ENCODE measurements at regions not wholly inside any gene's neighbourhood (a gene's known extent, or its start where the extent isn't known, plus 50 kb on each side); places are given as distances from the start of the nearest gene placed in this dataset.

DNA sequence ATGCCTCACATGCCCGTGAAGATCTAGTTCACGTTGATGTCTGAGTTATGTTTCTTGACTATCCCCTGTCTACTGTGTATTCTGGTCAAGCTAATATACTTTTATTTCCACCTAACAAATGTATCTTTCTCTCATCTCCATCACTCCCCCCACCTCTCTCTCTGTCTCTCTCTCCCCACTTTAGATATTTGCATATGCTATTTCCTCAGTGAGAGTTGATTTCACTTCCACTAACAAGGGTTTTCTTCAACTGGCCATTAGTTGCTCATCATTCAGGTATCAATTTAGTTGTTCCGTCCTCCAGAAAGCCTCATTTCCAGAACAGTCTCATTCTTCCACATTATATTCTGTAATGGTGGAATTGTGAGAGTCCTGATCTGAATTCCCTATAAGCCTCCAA, 1777.8 kb upstream of the TENM3 start:
- no peak for DNase-seq

- DNase-seq: no peak
Measured at GRCh38 chr4:180483036-180483435, 1760.2 kb upstream of the TENM3 start.

DNA sequence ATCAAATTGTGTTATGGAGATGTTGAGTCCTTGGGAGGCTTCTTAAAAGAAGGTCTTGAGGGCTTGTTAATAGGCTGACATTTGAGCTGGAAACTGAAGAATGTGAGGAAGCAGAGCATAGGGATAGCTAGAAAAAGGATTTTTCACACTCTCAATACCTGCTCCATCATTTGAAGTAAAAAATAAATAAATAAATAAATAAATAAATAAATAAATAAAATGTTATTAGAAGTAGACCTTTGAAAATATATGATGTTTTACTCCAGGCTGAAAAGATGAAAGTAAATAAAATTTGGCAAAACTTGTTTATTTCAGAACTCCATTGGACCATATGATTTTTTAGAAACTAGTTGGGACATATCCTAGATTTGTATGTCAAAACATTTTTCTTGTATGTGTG, 1757.8 kb upstream of the TENM3 start:
- no peak for DNase-seq

GRCh38 chr4:180486342-180486741, 1756.9 kb upstream of the TENM3 start:
- DNase-seq: no peak

- no peak for DNase-seq
Measured at GRCh38 chr4:180489787-180490186, 1753.4 kb upstream of the TENM3 start.

DNA sequence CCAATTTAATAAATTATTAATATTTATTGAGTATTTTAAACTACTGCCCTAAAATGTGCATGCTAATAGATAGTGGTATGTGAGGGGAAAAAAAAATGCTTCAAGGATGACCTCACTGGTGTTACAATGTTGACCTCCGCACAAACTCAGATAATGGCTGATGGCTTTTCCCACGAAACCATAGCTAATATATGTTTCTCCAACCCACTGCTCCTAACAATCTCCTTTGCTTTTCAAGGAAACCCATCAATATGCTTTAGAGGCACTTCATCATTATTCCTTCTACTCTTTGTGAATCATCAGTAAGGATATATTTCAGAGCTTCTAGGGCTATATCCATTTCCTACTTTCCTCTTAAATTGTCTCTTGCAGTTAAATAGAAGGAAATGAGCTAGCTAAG, 1752.0 kb upstream of the TENM3 start:
- DNase-seq: no peak

- no peak for DNase-seq
Measured at GRCh38 chr4:180493299-180493698, 1749.9 kb upstream of the TENM3 start.

DNA sequence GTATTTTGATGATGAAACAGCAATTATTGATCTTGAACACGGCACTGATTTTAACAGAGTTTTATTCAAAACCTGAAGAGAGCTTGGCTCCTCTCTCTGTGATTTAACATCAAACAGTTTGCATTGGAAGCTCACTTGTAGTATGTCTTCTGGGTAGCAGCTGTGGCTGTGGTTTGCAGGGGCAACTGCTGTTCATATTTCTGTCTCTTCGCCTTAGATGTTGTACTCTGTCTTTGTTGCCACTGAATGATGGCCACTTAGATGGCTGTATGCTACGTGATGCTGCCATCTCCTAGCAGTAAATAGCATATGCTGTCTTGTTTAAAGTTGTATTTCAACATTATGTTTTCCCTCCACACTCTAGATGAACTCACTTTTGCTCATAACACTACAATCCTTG, 1743.0 kb upstream of the TENM3 start:
- no peak for DNase-seq

GRCh38 chr4:180512801-180513475, 1730.3 kb upstream of the TENM3 start:
- no peak for DNase-seq

DNA sequence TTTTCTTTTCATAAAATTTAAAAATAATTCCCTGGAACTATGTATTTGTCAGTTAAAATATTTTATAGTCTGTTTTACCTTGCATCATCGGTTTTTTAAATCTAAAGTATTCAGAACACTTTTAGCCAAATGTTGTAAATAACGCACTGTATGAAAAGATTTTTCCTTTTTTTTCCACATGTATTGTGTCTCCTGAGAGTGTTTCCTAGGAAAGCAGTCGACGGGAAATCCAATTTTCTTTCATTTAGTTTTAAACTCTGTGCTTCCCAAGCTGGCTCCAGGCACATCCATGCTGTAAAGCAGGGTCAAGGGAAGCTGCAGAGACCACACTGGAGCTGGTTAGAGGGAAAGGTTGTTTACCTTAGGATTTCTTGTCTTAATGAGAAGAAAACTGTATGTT, 1724.3 kb upstream of the TENM3 start:
- no peak for DNase-seq

DNA sequence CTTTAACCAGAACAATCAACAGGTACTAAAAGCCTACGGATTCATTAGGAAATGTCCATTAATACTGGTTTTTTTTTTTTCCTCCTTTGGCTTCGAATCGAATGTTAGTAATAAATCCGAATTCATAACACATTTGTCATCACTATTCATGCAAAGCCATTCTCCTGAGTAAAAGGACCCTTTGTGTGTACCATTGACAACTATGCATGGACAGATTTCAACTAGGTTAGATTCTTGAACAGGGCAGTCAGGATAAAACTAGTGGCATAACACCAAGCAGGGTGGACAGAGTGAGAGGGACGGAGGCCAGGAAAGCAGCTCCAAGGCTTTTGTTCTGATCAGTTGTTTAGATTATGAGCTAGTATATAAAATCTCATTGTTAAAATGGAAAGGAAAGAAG, 1722.0 kb upstream of the TENM3 start:
- no peak for DNase-seq

DNA sequence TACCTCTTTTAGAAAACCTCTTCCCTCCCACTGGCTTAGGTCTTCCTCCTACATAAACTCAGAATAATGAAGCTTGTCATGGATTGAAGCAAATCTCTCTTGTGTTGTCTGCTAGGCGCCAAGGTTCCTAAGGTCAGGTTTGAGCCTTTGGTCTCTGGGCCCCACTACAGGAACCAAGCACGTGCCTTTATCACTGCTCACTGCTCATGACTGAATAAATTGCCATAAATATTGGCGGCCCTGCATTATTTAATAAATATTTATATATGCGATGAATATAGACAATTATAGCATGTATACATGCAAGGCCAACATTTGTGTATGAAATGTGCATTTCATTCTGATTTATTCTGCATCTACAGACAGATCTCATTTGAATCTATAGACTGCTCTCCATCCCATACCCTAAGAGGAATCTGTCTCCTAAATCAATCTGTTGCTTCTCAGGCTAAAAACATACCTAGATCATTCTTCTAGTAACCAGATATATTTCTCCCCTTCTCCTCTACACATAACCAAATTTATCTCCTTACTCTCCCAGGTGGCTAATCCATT, 1717.6 kb upstream of the TENM3 start:
- no peak for DNase-seq

GRCh38 chr4:180528003-180528402, 1715.2 kb upstream of the TENM3 start:
- DNase-seq: no peak

GRCh38 chr4:180530787-180531186, 1712.4 kb upstream of the TENM3 start:
- no peak for DNase-seq

DNA sequence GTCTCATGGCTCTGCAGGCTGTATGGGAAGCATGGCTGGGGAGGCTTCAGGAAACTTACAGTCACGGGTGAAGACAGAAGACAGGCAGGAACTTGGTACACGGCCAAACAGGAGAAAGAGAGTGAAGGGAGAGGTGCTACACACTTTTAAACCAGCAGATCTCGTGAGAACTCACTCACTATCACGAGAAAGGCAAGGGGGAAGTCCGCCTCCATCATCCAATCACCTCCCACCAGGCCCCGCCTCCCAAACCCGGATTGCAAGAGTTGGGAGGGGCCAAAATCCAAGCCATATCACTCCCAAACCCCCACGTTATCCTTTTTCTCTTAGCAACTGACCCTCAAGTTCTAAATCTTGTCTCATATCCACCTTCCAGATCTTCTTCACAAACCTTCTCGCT, 1710.5 kb upstream of the TENM3 start:
- DNase-seq: no peak

GRCh38 chr4:180538384-180539057, 1704.7 kb upstream of the TENM3 start:
- no peak for DNase-seq

DNA sequence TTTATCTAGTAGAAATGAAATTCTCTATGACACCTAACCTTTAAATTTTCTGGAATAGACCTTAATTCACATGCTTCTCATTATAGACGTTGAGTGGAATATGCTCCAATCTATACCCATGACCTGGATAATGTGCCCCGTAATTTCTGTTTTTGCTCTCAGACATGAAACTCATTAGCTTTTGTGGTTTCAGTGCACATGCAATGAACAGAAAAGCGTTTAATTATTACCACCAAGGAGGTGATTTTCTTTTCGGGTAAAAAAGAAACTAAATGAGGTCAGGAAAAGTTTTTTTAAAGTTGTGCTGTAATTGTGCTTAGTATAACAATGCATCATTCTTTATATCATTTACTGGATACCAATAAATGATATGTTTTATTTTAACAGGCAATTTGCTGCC, 1703.9 kb upstream of the TENM3 start:
- no peak for DNase-seq

DNA sequence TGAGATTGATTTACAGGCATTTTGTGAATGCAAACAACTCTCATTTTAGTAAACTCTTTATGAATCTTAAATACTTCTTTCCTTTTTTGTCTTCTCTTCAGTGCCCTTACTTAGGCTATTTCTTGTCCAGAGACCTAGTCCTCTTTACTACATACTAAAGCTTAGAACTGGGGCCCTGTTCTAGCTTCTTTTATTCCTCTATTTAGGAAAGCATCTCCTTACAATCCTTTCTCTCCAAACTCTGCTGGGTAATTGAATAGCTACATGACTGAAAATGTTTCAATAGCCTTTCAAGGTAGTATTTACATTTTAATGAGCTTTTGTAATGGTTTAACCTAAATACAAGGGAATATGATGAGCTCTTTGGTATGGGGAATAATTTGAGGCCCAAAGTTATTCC, 1701.5 kb upstream of the TENM3 start:
- no peak for DNase-seq

- DNase-seq: peak; percentile 37
Measured at GRCh38 chr4:180542445-180543100, 1700.6 kb upstream of the TENM3 start.

GRCh38 chr4:180550106-180550505, 1693.1 kb upstream of the TENM3 start:
- no peak for DNase-seq

DNA sequence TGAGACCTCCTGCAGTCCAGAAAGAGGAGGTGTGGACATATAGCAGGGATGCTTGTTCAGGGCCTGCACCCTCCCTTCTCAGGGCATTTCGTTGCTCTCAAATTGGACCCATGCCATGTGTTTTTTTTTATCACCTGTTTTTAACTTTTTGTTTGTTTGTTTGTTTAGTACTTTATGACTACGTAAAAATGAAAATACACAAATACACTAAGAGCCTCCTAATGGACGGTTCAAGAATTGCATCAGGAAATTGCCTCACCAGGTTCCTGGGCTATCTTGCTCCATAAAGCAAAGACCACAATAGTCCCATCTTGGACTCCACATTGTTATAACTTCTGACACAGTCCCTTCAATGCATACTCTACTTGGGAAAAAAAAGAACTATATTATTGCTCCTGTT, 1685.9 kb upstream of the TENM3 start:
- DNase-seq: no peak

DNA sequence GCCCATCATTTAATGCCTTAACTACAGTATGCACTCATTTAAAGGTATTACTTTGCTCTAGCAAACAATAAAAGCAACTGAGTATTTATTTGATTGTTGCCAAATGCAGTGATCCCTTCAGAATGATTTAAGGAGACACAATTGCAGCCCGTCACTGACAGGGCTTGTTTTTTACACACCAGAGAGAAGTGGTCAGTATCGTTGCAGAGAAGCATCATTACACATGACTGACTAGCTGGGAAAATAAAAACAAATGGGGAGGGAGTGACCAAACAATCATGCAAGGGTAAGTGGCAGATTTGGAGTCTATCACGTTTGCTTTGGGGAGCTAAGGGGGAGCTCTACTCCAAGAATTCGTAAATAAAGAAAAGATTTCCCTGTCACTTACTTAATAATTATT, 1685.3 kb upstream of the TENM3 start:
- no peak for DNase-seq

GRCh38 chr4:180558427-180558826, 1684.8 kb upstream of the TENM3 start:
- DNase-seq: no peak

GRCh38 chr4:180560896-180561295, 1682.3 kb upstream of the TENM3 start:
- DNase-seq: peak; percentile 3

All from amniotic stem cell (primary cell).